Thoracic aorta (tissue), 2 donors: ENCODE measurements at regions not wholly inside any gene's neighbourhood (a gene's known extent, or its start where the extent isn't known, plus 50 kb on each side); places are given as distances from the start of the nearest gene placed in this dataset.
A peak's percentile ranks its signal among the peaks of the same experiment; 100 is the strongest.
"Not testable (repeated sequence)": the region's sequence is repeated elsewhere in the genome, so short reads cannot be mapped to it uniquely, and the experiment has no call there.

Experiments used
- ATAC-seq: fragments of 150-250 bp; one replicate; pipeline ENCODE4 v1.8.0; 2017; ENCODE audit warnings: low read depth; ENCODE audit not compliant: insufficient number of reproducible peaks, low FRiP score
- DNase-seq: peaks from one replicate; pipeline ENCODE4 v3.0.0-alpha.2; 2020; ENCODE audit warnings: low spot score
- H3K27ac ChIP-seq, 2 donors: fragments of 200-600 bp; sonication (generic); 1 replicate in 1 of 2; 2 replicates in 1 of 2; pipeline ENCODE4 v1.5.1; 2016; ENCODE audit warnings: mild to moderate bottlenecking in 2 of 2, moderate library complexity in 2 of 2
- H3K27me3 ChIP-seq: fragments of 200-600 bp; sonication (generic); replicated peaks from 2 replicates; pipeline ENCODE4 v1.6.0; 2016; ENCODE audit warnings: mild to moderate bottlenecking; ENCODE audit not compliant: insufficient read depth
- H3K36me3 ChIP-seq: fragments of 200-600 bp; sonication (generic); one replicate; pipeline ENCODE4 v1.5.1; 2016
- H3K4me1 ChIP-seq, 2 donors: fragments of 200-600 bp; sonication (generic); 1 replicate in 1 of 2; 2 replicates in 1 of 2; pipeline versions ENCODE4 v1.5.1 to v1.6.0; 2016; ENCODE audit warnings: low read depth in 2 of 2, mild to moderate bottlenecking in 1 of 2; ENCODE audit not compliant: control insufficient read depth in 1 of 2
- H3K4me3 ChIP-seq: fragments of 200-600 bp; sonication (generic); 2 replicates; pipeline ENCODE4 v1.5.1; 2016; ENCODE audit warnings: mild to moderate bottlenecking
- H3K9me3 ChIP-seq: fragments of 200-600 bp; sonication (generic); 2 replicates; pipeline ENCODE4 v1.5.1; 2016
- CTCF ChIP-seq: fragments of 200-600 bp; sonication (generic); IDR thresholded peaks from one replicate; pipeline ENCODE4 v1.5.1; 2019; ENCODE audit warnings: antibody characterized with exemption

- DNase-seq (no peak), ATAC-seq (no peak)
- no peaks in the 10 kb centered on the region for H3K4me1 ChIP-seq
- H3K27me3 ChIP-seq, result no peaks in the 10 kb centered on the region
- H3K27ac ChIP-seq, result no peak overlapping the region
- H3K36me3 ChIP-seq, result no peaks in the 10 kb centered on the region
- TF ChIP-seq CTCF, result no peak
- no peak overlapping the region for H3K4me3 ChIP-seq
- no peaks in the 10 kb centered on the region for H3K9me3 ChIP-seq
Measured at GRCh38 chr15:99842071-99842470, 108.8 kb upstream of the LYSMD4 start.

- no peak for TF ChIP-seq CTCF
- Histone ChIP-seq H3K36me3 (no peaks in the 10 kb centered on the region), H3K27ac (no peak overlapping the region), H3K4me3 (no peak overlapping the region), H3K9me3 (no peaks in the 10 kb centered on the region), H3K4me1 (no peaks in the 10 kb centered on the region), H3K27me3 (no peaks in the 10 kb centered on the region)
- ATAC-seq, result no peak
- DNase-seq, result no peak
Measured at GRCh38 chr15:99826157-99826780, 93.0 kb upstream of the LYSMD4 start.

GRCh38 chr15:99823346-99823745 is 90.1 kb upstream of the LYSMD4 start:
- H3K4me3 ChIP-seq, result no peak overlapping the region
- DNase-seq (no peak), ATAC-seq (no peak)
- H3K36me3 ChIP-seq, result no peaks in the 10 kb centered on the region
- H3K9me3 ChIP-seq, result no peaks in the 10 kb centered on the region
- no peak overlapping the region for H3K27ac ChIP-seq
- no peak for TF ChIP-seq CTCF
- H3K27me3 ChIP-seq, result no peaks in the 10 kb centered on the region
- H3K4me1 ChIP-seq, result no peaks in the 10 kb centered on the region

- Histone ChIP-seq H3K36me3 (no peaks in the 10 kb centered on the region), H3K4me1 (no peaks in the 10 kb centered on the region), H3K27me3 (no peaks in the 10 kb centered on the region), H3K9me3 (no peaks in the 10 kb centered on the region), H3K27ac (no peak overlapping the region), H3K4me3 (no peak overlapping the region)
- DNase-seq (no peak), ATAC-seq (no peak)
- TF ChIP-seq CTCF, result no peak
Measured at GRCh38 chr15:99819981-99820718, 86.9 kb upstream of the LYSMD4 start.

GRCh38 chr15:99818872-99819271 is 85.6 kb upstream of the LYSMD4 start:
- H3K36me3 ChIP-seq, result no peaks in the 10 kb centered on the region
- ATAC-seq (peak; percentile 36), DNase-seq (no peak)
- no peak overlapping the region for H3K27ac ChIP-seq
- H3K4me3 ChIP-seq, result no peak overlapping the region
- TF ChIP-seq CTCF, result no peak
- H3K9me3 ChIP-seq, result no peaks in the 10 kb centered on the region
- H3K27me3 ChIP-seq, result no peaks in the 10 kb centered on the region
- no peaks in the 10 kb centered on the region for H3K4me1 ChIP-seq

- not testable (repeated sequence) for DNase-seq, H3K36me3 ChIP-seq, H3K9me3 ChIP-seq, ATAC-seq, H3K27ac ChIP-seq, H3K4me1 ChIP-seq, H3K27me3 ChIP-seq, H3K4me3 ChIP-seq
Measured at GRCh38 chr15:99816862-99817261, 83.6 kb upstream of the LYSMD4 start.

- H3K9me3 ChIP-seq, DNase-seq, H3K4me3 ChIP-seq, H3K36me3 ChIP-seq, H3K27me3 ChIP-seq, ATAC-seq, H3K27ac ChIP-seq: not testable (repeated sequence)
- H3K4me1 ChIP-seq, result peaks cover 0 to 13% of the 10 kb centered on the region in 2 donors
Measured at GRCh38 chr15:99810663-99811062, 77.4 kb upstream of the LYSMD4 start.

- H3K27ac ChIP-seq, ATAC-seq, H3K4me3 ChIP-seq, H3K9me3 ChIP-seq, H3K36me3 ChIP-seq, H3K27me3 ChIP-seq, DNase-seq: not testable (repeated sequence)
- peaks cover 0 to 10% of the 10 kb centered on the region in 2 donors for H3K4me1 ChIP-seq
Measured at GRCh38 chr15:99799854-99800250, 66.6 kb upstream of the LYSMD4 start.
